Activated CD8-positive, alpha-beta T cell treated with anti-CD3 and anti-CD28 coated beads for 36 hours (primary cell): ENCODE measurements at regions not wholly inside any gene's neighbourhood (a gene's known extent, or its start where the extent isn't known, plus 50 kb on each side); places are given as distances from the start of the nearest gene placed in this dataset.

Experiments used
- ATAC-seq: fragments of 200-7000 bp; cut with Tn5 transposase; one replicate; pipeline ENCODE4 v1.10.0; 2021; ENCODE audit warnings: mild to moderate bottlenecking, moderate library complexity
- CTCF ChIA-PET: fragments of 350-600 bp; sonication (Branson Sonifier 250); formaldehyde crosslinking; loops from one replicate; lab custom pipeline; 2021; ENCODE audit warnings: antibody characterized with exemption; lab: Charles Lee
- POLR2A ChIA-PET: fragments of 350-600 bp; sonication (Branson Sonifier 250); formaldehyde crosslinking; loops from one replicate; lab custom pipeline; 2021; ENCODE audit warnings: antibody characterized with exemption; lab: Charles Lee
- DNase-seq: peaks from one replicate; pipeline ENCODE4 v3.0.0-alpha.2; 2020
- H3K27ac Mint-ChIP-seq: one replicate; pipeline ENCODE4 v1.8.0; 2021; ENCODE audit warnings: mild to moderate bottlenecking, mixed read lengths
- H3K27me3 Mint-ChIP-seq: one replicate; pipeline ENCODE4 v1.8.0; 2021; ENCODE audit warnings: mixed read lengths
- H3K36me3 Mint-ChIP-seq: one replicate; pipeline ENCODE4 v1.8.0; 2021; ENCODE audit warnings: low read depth, mixed read lengths
- H3K4me1 Mint-ChIP-seq: one replicate; pipeline ENCODE4 v1.8.0; 2021; ENCODE audit warnings: low read depth, mixed read lengths
- H3K4me3 Mint-ChIP-seq: one replicate; pipeline ENCODE4 v1.8.0; 2021; ENCODE audit warnings: mild to moderate bottlenecking, moderate library complexity, mixed read lengths
- H3K9me3 Mint-ChIP-seq: one replicate; pipeline ENCODE4 v1.8.0; 2021; ENCODE audit warnings: mixed read lengths
- CTCF ChIP-seq: fragments of 200-600 bp; IDR thresholded peaks from one replicate; pipeline ENCODE4 v1.8.0; 2022; ENCODE audit warnings: antibody characterized with exemption, mild to moderate bottlenecking
- intact Hi-C: fragments of 100-400 bp; cut with micrococcal nuclease; formaldehyde crosslinking; loops from one replicate; pipeline ENCODE4 v1.10.0; 2022

- H3K4me3 Mint-ChIP-seq: no peak overlapping the region
- DNase-seq (no peak), ATAC-seq (no peak)
- TF ChIP-seq CTCF: no peak
- H3K9me3 Mint-ChIP-seq: peaks cover 9% of the 10 kb centered on the region
- ChIA-PET CTCF (interaction anchor here (1.7 kb wide), 1 partner anchor 9 kb away, joined by 6 read pairs; no protein-coding TSS in a partner anchor), POLR2A (no interaction called here)
- intact Hi-C loops: no loop called here
- peaks cover 35% of the 10 kb centered on the region for H3K4me1 Mint-ChIP-seq
- H3K27me3 Mint-ChIP-seq: no peaks in the 10 kb centered on the region
- H3K36me3 Mint-ChIP-seq: no peaks in the 10 kb centered on the region
- no peak overlapping the region for H3K27ac Mint-ChIP-seq
These were observed 329.7 kb upstream of the ATP2B1 start for GRCh38 chr12:90038289-90038688.

DNA sequence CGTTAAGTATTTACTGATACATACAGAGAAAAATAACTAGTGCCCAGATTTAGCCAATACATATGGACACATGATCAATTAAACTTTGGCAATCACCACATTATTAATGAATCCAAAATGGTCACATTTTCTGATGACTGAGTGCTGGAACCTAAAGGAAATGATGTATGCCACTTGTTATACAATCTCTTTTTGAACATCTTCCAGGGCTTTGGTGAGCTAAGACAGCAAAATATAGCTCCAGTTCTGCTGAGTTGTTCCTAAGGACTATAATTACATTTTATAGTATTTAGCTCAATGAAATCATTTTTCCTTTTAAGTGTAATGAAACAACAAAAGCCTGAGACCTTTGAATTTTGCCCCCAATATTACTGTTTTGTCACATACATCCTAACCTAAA is 329.1 kb upstream of the ATP2B1 start:
- H3K9me3 Mint-ChIP-seq: peaks cover 9% of the 10 kb centered on the region
- intact Hi-C loops: no loop called here
- no peak for TF ChIP-seq CTCF
- peaks cover 30% of the 10 kb centered on the region for H3K4me1 Mint-ChIP-seq
- POLR2A ChIA-PET: interaction anchor here (0.9 kb wide), 1 partner anchor 328 kb away, joined by 3 read pairs; no protein-coding TSS in a partner anchor
- DNase-seq: no peak
- ATAC-seq: no peak
- H3K27me3 Mint-ChIP-seq: peaks cover 1% of the 10 kb centered on the region
- CTCF ChIA-PET: interaction anchor here (1.7 kb wide), 1 partner anchor 9 kb away, joined by 6 read pairs; no protein-coding TSS in a partner anchor
- no peak overlapping the region for H3K4me3 Mint-ChIP-seq
- no peaks in the 10 kb centered on the region for H3K36me3 Mint-ChIP-seq
- H3K27ac Mint-ChIP-seq: no peak overlapping the region

GRCh38 chr12:90036637-90037036 is 328.0 kb upstream of the ATP2B1 start:
- intact Hi-C loops: no loop called here
- Mint-ChIP-seq H3K9me3 (peaks cover 9% of the 10 kb centered on the region), H3K27me3 (peaks cover 4% of the 10 kb centered on the region), H3K36me3 (no peaks in the 10 kb centered on the region), H3K4me1 (peaks cover 28% of the 10 kb centered on the region), H3K4me3 (no peak overlapping the region), H3K27ac (no peak overlapping the region)
- ChIA-PET POLR2A (no interaction called here), CTCF (no interaction called here)
- ATAC-seq (peak; percentile 83), DNase-seq (peak; percentile 35)
- TF ChIP-seq CTCF: no peak

DNA sequence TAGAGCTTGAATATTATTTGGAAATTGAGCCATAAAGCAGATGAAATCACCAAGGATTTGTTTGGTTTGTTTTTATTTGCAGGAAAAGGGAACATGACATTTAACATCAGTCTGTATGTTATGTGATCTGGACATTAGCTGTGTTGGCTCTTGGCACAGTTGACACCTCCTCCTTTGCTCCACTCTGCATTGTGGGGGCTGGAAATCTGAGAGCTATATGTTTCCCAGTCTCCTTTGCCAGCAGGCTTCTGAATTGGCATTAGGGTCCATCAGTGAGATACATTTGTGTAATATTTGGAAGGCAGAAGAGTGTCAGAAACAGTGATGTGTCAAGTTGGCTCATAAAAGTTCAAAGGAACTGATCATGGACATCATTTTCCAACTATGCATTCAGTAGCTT is 322.1 kb upstream of the ATP2B1 start:
- peaks cover 4% of the 10 kb centered on the region for H3K27me3 Mint-ChIP-seq
- intact Hi-C loops: no loop called here
- no peak for TF ChIP-seq CTCF
- no peak overlapping the region for H3K4me3 Mint-ChIP-seq
- ChIA-PET POLR2A (interaction anchor here (1.7 kb wide), 1 partner anchor 11 kb away, joined by 3 read pairs; no protein-coding TSS in a partner anchor), CTCF (interaction anchor here (1.6 kb wide), 1 partner anchor 73 kb away, joined by 5 read pairs; no protein-coding TSS in a partner anchor)
- H3K9me3 Mint-ChIP-seq: peaks cover 3% of the 10 kb centered on the region
- H3K36me3 Mint-ChIP-seq: no peaks in the 10 kb centered on the region
- DNase-seq: no peak
- no peak overlapping the region for H3K27ac Mint-ChIP-seq
- peaks cover 15% of the 10 kb centered on the region for H3K4me1 Mint-ChIP-seq
- ATAC-seq: no peak

GRCh38 chr12:90029317-90029716 is 320.7 kb upstream of the ATP2B1 start:
- peaks cover 3% of the 10 kb centered on the region for H3K9me3 Mint-ChIP-seq
- ATAC-seq (no peak), DNase-seq (no peak)
- ChIA-PET POLR2A (no interaction called here), CTCF (interaction anchor here (1.6 kb wide), 1 partner anchor 74 kb away, joined by 5 read pairs; no protein-coding TSS in a partner anchor)
- H3K4me1 Mint-ChIP-seq: peaks cover 15% of the 10 kb centered on the region
- peaks cover 4% of the 10 kb centered on the region for H3K27me3 Mint-ChIP-seq
- H3K4me3 Mint-ChIP-seq: no peak overlapping the region
- no peak overlapping the region for H3K27ac Mint-ChIP-seq
- no peaks in the 10 kb centered on the region for H3K36me3 Mint-ChIP-seq
- no peak for TF ChIP-seq CTCF
- intact Hi-C loops: no loop called here
